TTC549 (cell line): ENCODE measurements at regions not wholly inside any gene's neighbourhood (a gene's known extent, or its start where the extent isn't known, plus 50 kb on each side); places are given as distances from the start of the nearest gene placed in this dataset.
"Not testable (repeated sequence)": the region's sequence is repeated elsewhere in the genome, so short reads cannot be mapped to it uniquely, and the experiment has no call there.

Experiments
- FAIRE-seq: peaks from 2 replicates; lab custom pipeline; 2012; peaks lifted over from hg19 to GRCh38; lab: Jason Lieb, UNC

- FAIRE-seq = not testable (repeated sequence)
These were observed 148.1 kb upstream of the SMIM31 start for GRCh38 chr4:164605791-164606190.

- FAIRE-seq = no peak
These were observed 147.5 kb upstream of the SMIM31 start for GRCh38 chr4:164606478-164606877.

GRCh38 chr4:164613256-164613655, 140.7 kb upstream of the SMIM31 start:
- FAIRE-seq = no peak

GRCh38 chr4:164613792-164614191, 140.1 kb upstream of the SMIM31 start:
- FAIRE-seq = no peak

- FAIRE-seq = no peak
These were observed 139.6 kb upstream of the SMIM31 start for GRCh38 chr4:164614329-164614728.

GRCh38 chr4:164614999-164615398, 138.9 kb upstream of the SMIM31 start:
- no peak for FAIRE-seq

GRCh38 chr4:164615964-164616363, 138.0 kb upstream of the SMIM31 start:
- FAIRE-seq = no peak

GRCh38 chr4:164616961-164617360, 137.0 kb upstream of the SMIM31 start:
- no peak for FAIRE-seq

GRCh38 chr4:164617426-164617825, 136.5 kb upstream of the SMIM31 start:
- FAIRE-seq = no peak

GRCh38 chr4:164617911-164618310, 136.0 kb upstream of the SMIM31 start:
- FAIRE-seq = no peak

GRCh38 chr4:164621886-164622521, 131.9 kb upstream of the SMIM31 start:
- no peak for FAIRE-seq

- FAIRE-seq = no peak
These were observed 130.8 kb upstream of the SMIM31 start for GRCh38 chr4:164623099-164623498.

GRCh38 chr4:164639001-164639400, 114.9 kb upstream of the SMIM31 start:
- no peak for FAIRE-seq

- FAIRE-seq = no peak
These were observed 105.6 kb upstream of the SMIM31 start for GRCh38 chr4:164648151-164648848.

GRCh38 chr4:164648849-164649212, 105.1 kb upstream of the SMIM31 start:
- no peak for FAIRE-seq

- FAIRE-seq = no peak
These were observed 94.2 kb upstream of the SMIM31 start for GRCh38 chr4:164659765-164660164.

GRCh38 chr4:164676152-164676551, 77.8 kb upstream of the SMIM31 start:
- FAIRE-seq = not testable (repeated sequence)

GRCh38 chr4:164683040-164683439, 70.9 kb upstream of the SMIM31 start:
- no peak for FAIRE-seq

GRCh38 chr4:164695650-164696049, 58.3 kb upstream of the SMIM31 start:
- no peak for FAIRE-seq

- no peak for FAIRE-seq
These were observed 53.5 kb upstream of the SMIM31 start for GRCh38 chr4:164700471-164700870.

- FAIRE-seq = no peak
These were observed 52.3 kb upstream of the SMIM31 start for GRCh38 chr4:164701665-164702064.
